ENCODE measurements at regions not wholly inside any gene's neighbourhood (a gene's known extent, or its start where the extent isn't known, plus 50 kb on each side); places are given as distances from the start of the nearest gene placed in this dataset.

DNA sequence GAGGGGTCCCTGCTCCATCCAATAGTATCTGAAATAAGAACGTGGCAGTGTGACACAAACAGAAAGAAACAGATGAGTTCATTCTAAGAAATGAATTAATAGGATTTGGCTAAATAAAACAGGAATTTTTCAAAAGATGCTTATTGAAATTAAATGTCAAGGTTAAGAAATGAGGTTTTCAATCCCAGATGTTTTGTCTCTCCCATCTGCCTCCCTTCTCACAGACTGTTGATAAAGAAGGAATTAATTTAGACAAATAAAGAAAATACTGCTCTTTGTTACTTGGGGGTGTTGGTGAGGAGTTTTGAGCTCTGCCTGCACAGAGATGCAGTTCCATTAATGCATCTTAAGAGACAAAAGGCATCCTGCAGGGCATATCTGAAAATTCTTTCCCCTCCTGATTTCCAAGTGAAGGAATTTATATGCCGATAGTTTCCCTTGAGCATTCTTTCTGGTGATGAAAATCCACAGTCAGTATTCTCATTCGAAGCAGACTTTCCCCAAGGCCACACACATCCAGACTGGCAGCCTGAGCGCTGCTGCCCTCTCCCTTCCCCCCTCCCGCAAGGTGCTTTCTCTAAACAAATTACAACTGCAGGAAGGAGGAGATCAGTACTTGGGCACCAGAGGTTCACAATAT, 385.4 kb upstream of the RND3 start:
- 52 to 53% methylated on average over 5 of the region's 5 CpGs for WGBS, 2 donors

DNA sequence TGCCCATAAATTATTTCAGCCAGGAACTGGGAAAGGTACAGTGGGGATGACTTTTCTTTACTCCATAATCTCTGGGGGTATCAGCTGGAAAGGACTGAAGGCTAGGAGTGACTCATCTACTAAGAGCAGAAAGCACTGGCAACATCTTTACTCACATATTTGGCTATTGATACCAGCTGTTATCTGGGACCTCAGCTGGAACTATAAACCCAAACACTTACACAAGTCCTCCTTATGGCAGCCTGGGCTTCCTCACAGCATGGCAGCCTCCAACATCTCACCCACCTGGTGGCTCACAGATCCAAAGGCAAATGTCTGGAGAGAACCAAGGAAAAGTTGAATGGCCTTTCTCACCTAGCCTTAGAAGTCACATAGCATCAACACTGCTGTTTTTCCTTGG, 379.0 kb upstream of the RND3 start:
- no peak for DNase-seq
- Histone ChIP-seq H3K36me3 (ENCODE audit: control insufficient read depth in 1 of 2, insufficient read depth in 2 of 2, low read length in 1 of 2) (no peaks in the 10 kb centered on the region), H3K4me1 (ENCODE audit: control insufficient read depth in 1 of 2, insufficient read depth in 2 of 2, low read length in 2 of 2) (no peaks in the 10 kb centered on the region), H3K9me3 (ENCODE audit: control insufficient read depth, low read length) (peaks cover 4% of the 10 kb centered on the region), H3K27me3 (ENCODE audit: control insufficient read depth in 1 of 2, insufficient read depth in 2 of 2, low read length in 1 of 2) (no peaks in the 10 kb centered on the region), H3K4me3 (ENCODE audit: low read length in 2 of 2) (no peak overlapping the region), H3K27ac (ENCODE audit: low read depth in 1 of 2, low read length in 2 of 2) (no peak overlapping the region)
- no peak for ATAC-seq (ENCODE audit: low FRiP score)
- intact Hi-C loops (cut with DNase I) = no loop called here

More for the DNA sequence above, 385.4 kb upstream of the RND3 start:
- Histone ChIP-seq H3K36me3 (ENCODE audit: control insufficient read depth in 1 of 2, insufficient read depth in 2 of 2, low read length in 1 of 2) (no peaks in the 10 kb centered on the region), H3K4me3 (ENCODE audit: low read length in 2 of 2) (no peak overlapping the region), H3K9me3 (ENCODE audit: control insufficient read depth, low read length) (no peaks in the 10 kb centered on the region), H3K27ac (ENCODE audit: low read depth in 1 of 2, low read length in 2 of 2) (no peak overlapping the region), H3K4me1 (ENCODE audit: control insufficient read depth in 1 of 2, insufficient read depth in 2 of 2, low read length in 2 of 2) (no peaks in the 10 kb centered on the region), H3K27me3 (ENCODE audit: control insufficient read depth in 1 of 2, insufficient read depth in 2 of 2, low read length in 1 of 2) (no peaks in the 10 kb centered on the region)
- intact Hi-C loops (cut with DNase I) = no loop called here
- DNase-seq = no peak
- ATAC-seq (ENCODE audit: low FRiP score) = no peak

DNA sequence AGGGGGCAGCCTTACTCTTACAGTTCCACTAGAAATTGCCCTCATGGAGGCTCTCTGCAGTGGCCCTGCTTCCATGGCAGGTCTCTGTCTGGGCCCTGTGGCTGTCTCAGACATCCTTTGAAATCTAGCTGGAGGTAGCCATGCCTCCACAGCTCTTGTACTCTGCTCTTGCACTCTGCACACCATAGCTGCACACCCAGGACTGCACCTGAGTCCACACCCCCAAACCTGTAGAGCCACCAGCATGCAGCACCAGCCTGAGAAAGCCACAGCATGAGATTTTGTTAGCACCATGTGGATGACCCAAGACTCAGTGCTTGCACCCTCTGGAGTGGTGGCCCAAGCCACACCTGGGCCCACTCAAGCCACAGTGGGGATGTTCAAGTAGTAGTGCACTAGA, 376.2 kb upstream of the RND3 start:
- Histone ChIP-seq H3K36me3 (ENCODE audit: control insufficient read depth in 1 of 2, insufficient read depth in 2 of 2, low read length in 1 of 2) (no peaks in the 10 kb centered on the region), H3K27me3 (ENCODE audit: control insufficient read depth in 1 of 2, insufficient read depth in 2 of 2, low read length in 1 of 2) (no peaks in the 10 kb centered on the region), H3K9me3 (ENCODE audit: control insufficient read depth, low read length) (peaks cover 4% of the 10 kb centered on the region), H3K27ac (ENCODE audit: low read depth in 1 of 2, low read length in 2 of 2) (no peak overlapping the region), H3K4me1 (ENCODE audit: control insufficient read depth in 1 of 2, insufficient read depth in 2 of 2, low read length in 2 of 2) (no peaks in the 10 kb centered on the region), H3K4me3 (ENCODE audit: low read length in 2 of 2) (no peak overlapping the region)
- ATAC-seq (ENCODE audit: low FRiP score) (no peak), DNase-seq (no peak)
- intact Hi-C loops (cut with DNase I) = no loop called here

- H3K27me3 ChIP-seq (ENCODE audit: control insufficient read depth in 1 of 2, insufficient read depth in 2 of 2, low read length in 1 of 2) = no peaks in the 10 kb centered on the region
- WGBS, 2 donors = 53 to 54% methylated on average over 3 of the region's 3 CpGs
- H3K27ac ChIP-seq (ENCODE audit: low read depth in 1 of 2, low read length in 2 of 2) = no peak overlapping the region
- no peaks in the 10 kb centered on the region for H3K36me3 ChIP-seq (ENCODE audit: control insufficient read depth in 1 of 2, insufficient read depth in 2 of 2, low read length in 1 of 2)
- no peak for ATAC-seq (ENCODE audit: low FRiP score)
- peaks cover 2% of the 10 kb centered on the region for H3K9me3 ChIP-seq (ENCODE audit: control insufficient read depth, low read length)
- no peaks in the 10 kb centered on the region for H3K4me1 ChIP-seq (ENCODE audit: control insufficient read depth in 1 of 2, insufficient read depth in 2 of 2, low read length in 2 of 2)
- intact Hi-C loops (cut with DNase I) = no loop called here
- H3K4me3 ChIP-seq (ENCODE audit: low read length in 2 of 2) = no peak overlapping the region
- no peak for DNase-seq
These were observed 372.8 kb upstream of the RND3 start for GRCh38 chr2:150860301-150860700.

GRCh38 chr2:150859877-150860276, 372.4 kb upstream of the RND3 start:
- DNase-seq (no peak), ATAC-seq (ENCODE audit: low FRiP score) (no peak)
- intact Hi-C loops (cut with DNase I) = no loop called here
- Histone ChIP-seq H3K4me3 (ENCODE audit: low read length in 2 of 2) (no peak overlapping the region), H3K36me3 (ENCODE audit: control insufficient read depth in 1 of 2, insufficient read depth in 2 of 2, low read length in 1 of 2) (no peaks in the 10 kb centered on the region), H3K27me3 (ENCODE audit: control insufficient read depth in 1 of 2, insufficient read depth in 2 of 2, low read length in 1 of 2) (no peaks in the 10 kb centered on the region), H3K4me1 (ENCODE audit: control insufficient read depth in 1 of 2, insufficient read depth in 2 of 2, low read length in 2 of 2) (no peaks in the 10 kb centered on the region), H3K27ac (ENCODE audit: low read depth in 1 of 2, low read length in 2 of 2) (no peak overlapping the region), H3K9me3 (ENCODE audit: control insufficient read depth, low read length) (peaks cover 2% of the 10 kb centered on the region)

DNA sequence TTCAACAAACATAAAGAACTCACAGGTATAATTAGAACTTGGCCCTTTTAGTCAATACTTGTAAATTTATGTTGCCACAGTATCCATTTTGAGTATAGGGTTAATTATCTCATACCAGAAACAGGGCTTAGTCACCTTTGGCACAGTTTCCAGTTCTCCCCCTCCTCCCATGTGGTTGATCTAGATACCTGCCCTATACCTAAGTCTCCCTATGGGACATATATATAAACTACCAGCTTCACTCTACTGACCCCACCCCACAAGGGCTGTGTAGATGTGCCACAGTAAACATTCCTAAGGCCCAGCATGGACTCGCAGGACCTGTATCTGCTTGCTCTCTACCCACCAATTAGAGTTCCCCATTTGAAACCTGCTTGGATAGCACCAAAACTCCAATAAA, 371.7 kb upstream of the RND3 start:
- H3K4me3 ChIP-seq (ENCODE audit: low read length in 2 of 2) = no peak overlapping the region
- no peaks in the 10 kb centered on the region for H3K27me3 ChIP-seq (ENCODE audit: control insufficient read depth in 1 of 2, insufficient read depth in 2 of 2, low read length in 1 of 2)
- DNase-seq (no peak), ATAC-seq (ENCODE audit: low FRiP score) (no peak)
- H3K9me3 ChIP-seq (ENCODE audit: control insufficient read depth, low read length) = peaks cover 2% of the 10 kb centered on the region
- intact Hi-C loops (cut with DNase I) = no loop called here
- no peaks in the 10 kb centered on the region for H3K36me3 ChIP-seq (ENCODE audit: control insufficient read depth in 1 of 2, insufficient read depth in 2 of 2, low read length in 1 of 2)
- H3K27ac ChIP-seq (ENCODE audit: low read depth in 1 of 2, low read length in 2 of 2) = no peak overlapping the region
- H3K4me1 ChIP-seq (ENCODE audit: control insufficient read depth in 1 of 2, insufficient read depth in 2 of 2, low read length in 2 of 2) = no peaks in the 10 kb centered on the region
- 72 to 91% methylated on average over 1 of the region's 1 CpG for WGBS, 2 donors

DNA sequence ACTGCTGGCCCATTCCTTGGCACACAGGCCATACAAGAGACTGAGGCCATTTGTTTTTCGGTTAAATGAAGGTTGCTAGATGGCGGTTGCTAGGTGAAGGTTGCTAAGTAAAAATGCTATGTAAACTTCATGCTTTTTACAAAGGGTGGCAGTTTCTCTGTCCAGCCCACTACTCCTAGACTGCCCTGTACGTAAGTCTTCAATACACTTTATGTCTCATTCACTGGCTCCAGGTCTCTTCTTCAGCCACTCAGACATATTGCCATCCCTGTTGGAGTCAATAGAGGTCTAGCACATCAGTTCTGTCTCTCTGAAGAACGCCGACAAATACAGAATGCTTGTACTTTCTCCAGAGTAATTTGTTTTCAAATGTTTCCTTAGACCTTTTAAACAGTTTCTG, 370.9 kb upstream of the RND3 start:
- ATAC-seq (ENCODE audit: low FRiP score) (no peak), DNase-seq (no peak)
- no peaks in the 10 kb centered on the region for H3K36me3 ChIP-seq (ENCODE audit: control insufficient read depth in 1 of 2, insufficient read depth in 2 of 2, low read length in 1 of 2)
- H3K27ac ChIP-seq (ENCODE audit: low read depth in 1 of 2, low read length in 2 of 2) = no peak overlapping the region
- H3K4me3 ChIP-seq (ENCODE audit: low read length in 2 of 2) = no peak overlapping the region
- no peaks in the 10 kb centered on the region for H3K4me1 ChIP-seq (ENCODE audit: control insufficient read depth in 1 of 2, insufficient read depth in 2 of 2, low read length in 2 of 2)
- WGBS, 2 donors = 88% methylated on average over 5 of the region's 5 CpGs
- H3K27me3 ChIP-seq (ENCODE audit: control insufficient read depth in 1 of 2, insufficient read depth in 2 of 2, low read length in 1 of 2) = no peaks in the 10 kb centered on the region
- intact Hi-C loops (cut with DNase I) = no loop called here
- H3K9me3 ChIP-seq (ENCODE audit: control insufficient read depth, low read length) = no peaks in the 10 kb centered on the region

DNA sequence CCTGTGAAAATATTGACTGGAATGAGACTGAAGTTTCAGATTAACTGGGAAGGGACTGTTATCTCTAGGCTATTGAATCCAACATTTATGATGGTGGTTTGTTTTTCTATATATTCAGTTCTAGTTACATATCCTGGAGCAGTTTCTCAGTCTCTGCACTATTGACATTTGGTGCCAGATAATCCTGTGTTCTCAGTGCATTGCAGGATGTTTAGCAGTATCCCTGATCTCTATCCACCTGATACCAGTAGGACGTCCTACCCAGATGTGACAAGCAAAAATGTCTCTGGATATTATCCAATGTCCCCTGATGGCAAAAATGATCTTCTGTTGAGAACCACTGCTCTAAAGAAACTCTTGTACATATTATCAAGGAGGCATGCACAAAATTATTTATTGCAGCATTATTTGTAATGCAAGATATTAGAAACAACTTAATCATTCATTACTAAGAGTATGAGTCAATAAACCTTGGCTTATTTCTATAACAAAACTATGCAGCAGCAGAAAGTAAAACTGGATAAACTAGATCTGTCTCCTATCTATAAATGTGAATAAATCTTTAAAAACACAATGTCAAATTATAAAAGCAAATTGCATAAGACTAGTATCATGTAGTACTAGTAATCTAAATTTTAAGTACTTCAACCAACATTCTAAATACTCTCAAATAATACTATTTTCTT, 369.3 kb upstream of the RND3 start:
- ATAC-seq (ENCODE audit: low FRiP score) = no peak
- intact Hi-C loops (cut with DNase I) = no loop called here
- Histone ChIP-seq H3K27ac (ENCODE audit: low read depth in 1 of 2, low read length in 2 of 2) (no peak overlapping the region), H3K4me3 (ENCODE audit: low read length in 2 of 2) (no peak overlapping the region), H3K36me3 (ENCODE audit: control insufficient read depth in 1 of 2, insufficient read depth in 2 of 2, low read length in 1 of 2) (no peaks in the 10 kb centered on the region), H3K9me3 (ENCODE audit: control insufficient read depth, low read length) (no peaks in the 10 kb centered on the region), H3K27me3 (ENCODE audit: control insufficient read depth in 1 of 2, insufficient read depth in 2 of 2, low read length in 1 of 2) (no peaks in the 10 kb centered on the region), H3K4me1 (ENCODE audit: control insufficient read depth in 1 of 2, insufficient read depth in 2 of 2, low read length in 2 of 2) (no peaks in the 10 kb centered on the region)
- 59 to 70% methylated on average over 1 of the region's 1 CpG for WGBS, 2 donors
- DNase-seq = no peak

DNA sequence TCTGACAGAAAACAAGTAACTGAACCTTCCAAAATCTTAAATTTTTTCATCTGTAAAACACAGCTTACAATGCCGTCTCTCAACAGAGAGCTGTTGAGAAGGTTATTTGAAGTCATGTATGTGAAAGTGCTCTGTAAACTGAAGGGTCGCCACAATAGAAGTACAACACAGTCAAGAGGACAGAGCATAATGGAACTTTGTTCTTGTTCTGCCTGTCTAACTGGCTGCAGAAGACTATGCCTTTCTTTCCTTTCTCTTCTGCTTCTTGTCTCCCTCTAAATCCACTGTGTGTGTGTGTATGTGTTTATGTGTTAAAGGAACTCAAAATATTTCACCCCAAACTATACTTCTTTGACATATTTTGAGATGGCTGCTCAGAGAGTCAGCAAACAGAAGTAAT, 365.8 kb upstream of the RND3 start:
- Histone ChIP-seq H3K9me3 (ENCODE audit: control insufficient read depth, low read length) (no peaks in the 10 kb centered on the region), H3K36me3 (ENCODE audit: control insufficient read depth in 1 of 2, insufficient read depth in 2 of 2, low read length in 1 of 2) (no peaks in the 10 kb centered on the region), H3K4me1 (ENCODE audit: control insufficient read depth in 1 of 2, insufficient read depth in 2 of 2, low read length in 2 of 2) (no peaks in the 10 kb centered on the region), H3K27me3 (ENCODE audit: control insufficient read depth in 1 of 2, insufficient read depth in 2 of 2, low read length in 1 of 2) (no peaks in the 10 kb centered on the region), H3K27ac (ENCODE audit: low read depth in 1 of 2, low read length in 2 of 2) (no peak overlapping the region), H3K4me3 (ENCODE audit: low read length in 2 of 2) (no peak overlapping the region)
- intact Hi-C loops (cut with DNase I) = no loop called here
- DNase-seq (no peak), ATAC-seq (ENCODE audit: low FRiP score) (no peak)
- WGBS, 2 donors = 62 to 76% methylated on average over 2 of the region's 2 CpGs

All from aorta (tissue), 5 donors.